ENCODE measurements at regions not wholly inside any gene's neighbourhood (a gene's known extent, or its start where the extent isn't known, plus 50 kb on each side); places are given as distances from the start of the nearest gene placed in this dataset.
A peak's percentile ranks its signal among the peaks of the same experiment; 100 is the strongest.

- Histone ChIP-seq H3K4me3 (ENCODE audit: low read depth, low read length, poor library complexity, severe bottlenecking) (no peak overlapping the region), H3K9me2 (ENCODE audit: low read depth, low read length) (no peaks in the 10 kb centered on the region), H3K27ac (ENCODE audit: low read depth, low read length, poor library complexity, severe bottlenecking) (no peak overlapping the region), H3F3A (ENCODE audit: insufficient read depth, low read length) (no peaks in the 10 kb centered on the region), H3K79me2 (ENCODE audit: insufficient read depth, low read length) (no peaks in the 10 kb centered on the region), H3K4me2 (ENCODE audit: low read length) (no peak overlapping the region), H4K20me1 (ENCODE audit: insufficient read depth, low read length) (no peaks in the 10 kb centered on the region), H3K4me1 (ENCODE audit: insufficient read depth, low read length, severe bottlenecking) (peaks cover 27% of the 10 kb centered on the region), H3K36me3 (ENCODE audit: insufficient read depth, low read length) (no peaks in the 10 kb centered on the region), H3K9ac (ENCODE audit: low read length) (no peak overlapping the region), H3K9me3 (ENCODE audit: low read length) (no peaks in the 10 kb centered on the region), H3K27me3 (ENCODE audit: insufficient read depth, low read length) (peaks cover 3% of the 10 kb centered on the region), H2AFZ (ENCODE audit: low read length) (no peak overlapping the region)
- no peak for TF ChIP-seq EZH2 (IDR thresholded peaks at IDR 0.05; ENCODE audit: borderline replicate concordance, low read length)
- TF ChIP-seq CTCF (IDR thresholded peaks at IDR 0.05; ENCODE audit: low read length): no peak
Measured at GRCh38 chr14:89621009-89621421, 204.0 kb upstream of the FOXN3 start.

- no peaks in the 10 kb centered on the region for H4K20me1 ChIP-seq (ENCODE audit: insufficient read depth, low read length)
- no peaks in the 10 kb centered on the region for H3F3A ChIP-seq (ENCODE audit: insufficient read depth, low read length)
- H3K4me2 ChIP-seq (ENCODE audit: low read length): no peak overlapping the region
- no peak overlapping the region for H3K27ac ChIP-seq (ENCODE audit: low read depth, low read length, poor library complexity, severe bottlenecking)
- H3K27me3 ChIP-seq (ENCODE audit: insufficient read depth, low read length): peaks cover 3% of the 10 kb centered on the region
- H2AFZ ChIP-seq (ENCODE audit: low read length): no peak overlapping the region
- no peak for TF ChIP-seq CTCF (IDR thresholded peaks at IDR 0.05; ENCODE audit: low read length)
- TF ChIP-seq EZH2 (IDR thresholded peaks at IDR 0.05; ENCODE audit: borderline replicate concordance, low read length): no peak
- H3K36me3 ChIP-seq (ENCODE audit: insufficient read depth, low read length): no peaks in the 10 kb centered on the region
- H3K4me3 ChIP-seq (ENCODE audit: low read depth, low read length, poor library complexity, severe bottlenecking): no peak overlapping the region
- H3K9me2 ChIP-seq (ENCODE audit: low read depth, low read length): no peaks in the 10 kb centered on the region
- H3K9me3 ChIP-seq (ENCODE audit: low read length): no peaks in the 10 kb centered on the region
- H3K4me1 ChIP-seq (ENCODE audit: insufficient read depth, low read length, severe bottlenecking): peaks cover 27% of the 10 kb centered on the region
- H3K9ac ChIP-seq (ENCODE audit: low read length): no peak overlapping the region
- H3K79me2 ChIP-seq (ENCODE audit: insufficient read depth, low read length): no peaks in the 10 kb centered on the region
Measured at GRCh38 chr14:89620436-89620835, 203.4 kb upstream of the FOXN3 start.

- Histone ChIP-seq H3K9me2 (ENCODE audit: low read depth, low read length) (no peaks in the 10 kb centered on the region), H3K9ac (ENCODE audit: low read length) (peak overlapping the region; percentile 45; the same call in 1 of the 2 replicates), H3K27ac (ENCODE audit: low read depth, low read length, poor library complexity, severe bottlenecking) (no peak overlapping the region), H4K20me1 (ENCODE audit: insufficient read depth, low read length) (no peaks in the 10 kb centered on the region), H3K4me3 (ENCODE audit: low read depth, low read length, poor library complexity, severe bottlenecking) (peak overlapping the region; percentile 71), H3F3A (ENCODE audit: insufficient read depth, low read length) (no peaks in the 10 kb centered on the region), H3K9me3 (ENCODE audit: low read length) (no peaks in the 10 kb centered on the region), H2AFZ (ENCODE audit: low read length) (no peak overlapping the region), H3K36me3 (ENCODE audit: insufficient read depth, low read length) (no peaks in the 10 kb centered on the region), H3K79me2 (ENCODE audit: insufficient read depth, low read length) (no peaks in the 10 kb centered on the region), H3K4me1 (ENCODE audit: insufficient read depth, low read length, severe bottlenecking) (peaks cover 27% of the 10 kb centered on the region), H3K27me3 (ENCODE audit: insufficient read depth, low read length) (peaks cover 3% of the 10 kb centered on the region), H3K4me2 (ENCODE audit: low read length) (peak overlapping the region; percentile 80)
- no peak for TF ChIP-seq CTCF (IDR thresholded peaks at IDR 0.05; ENCODE audit: low read length)
- TF ChIP-seq EZH2 (IDR thresholded peaks at IDR 0.05; ENCODE audit: borderline replicate concordance, low read length): no peak
Measured at GRCh38 chr14:89619596-89619995, 202.6 kb upstream of the FOXN3 start.

Data from OCI-LY1 (cell line).